GM19035 (cell line): ENCODE measurements at regions not wholly inside any gene's neighbourhood (a gene's known extent, or its start where the extent isn't known, plus 50 kb on each side); places are given as distances from the start of the nearest gene placed in this dataset.

Source experiments
- ATAC-seq: cut with Tn5 transposase; IDR thresholded peaks from one replicate; pipeline ENCODE4 v1.9.1; 2021; ENCODE audit not compliant: unreplicated experiment

DNA sequence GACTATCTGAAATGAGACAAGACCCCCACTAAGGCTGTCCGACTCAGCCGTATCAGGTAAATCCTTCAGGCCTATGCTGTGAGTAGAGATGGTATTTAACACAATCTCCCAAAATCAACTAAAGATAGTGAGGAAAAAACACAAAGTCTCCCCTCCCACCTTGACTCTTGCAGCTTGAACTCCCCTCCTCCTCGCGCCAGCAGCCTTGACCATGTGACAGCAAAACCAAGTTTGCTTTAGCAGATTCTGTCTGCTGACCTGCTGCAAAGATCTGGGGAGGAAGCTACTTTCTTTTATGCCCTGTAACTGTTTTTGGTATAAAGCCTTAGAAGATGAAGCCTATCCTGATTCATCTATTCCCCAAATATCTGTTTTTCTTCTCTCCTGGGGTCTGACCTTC lies 509.5 kb downstream of the CDH26 start:
- ATAC-seq = no peak

DNA sequence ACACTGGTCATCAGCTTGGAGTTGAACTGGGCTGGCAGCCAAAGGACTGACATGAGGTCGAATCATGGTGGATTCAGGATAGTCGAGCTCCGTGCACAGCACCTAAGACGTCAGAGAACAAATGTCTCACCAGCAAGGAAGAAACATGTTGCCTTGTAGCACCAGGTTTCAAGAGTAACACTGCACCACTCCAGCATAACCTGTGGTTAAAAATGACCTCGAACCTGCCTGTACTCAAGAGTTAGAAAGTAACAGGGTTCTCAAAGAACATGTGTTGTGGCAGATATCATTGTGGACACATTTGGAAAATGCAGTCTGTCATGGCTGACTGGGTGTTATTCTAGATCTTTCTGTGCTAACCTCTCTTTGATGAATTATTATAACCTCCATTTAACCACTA lies 511.6 kb downstream of the CDH26 start:
- no peak for ATAC-seq

DNA sequence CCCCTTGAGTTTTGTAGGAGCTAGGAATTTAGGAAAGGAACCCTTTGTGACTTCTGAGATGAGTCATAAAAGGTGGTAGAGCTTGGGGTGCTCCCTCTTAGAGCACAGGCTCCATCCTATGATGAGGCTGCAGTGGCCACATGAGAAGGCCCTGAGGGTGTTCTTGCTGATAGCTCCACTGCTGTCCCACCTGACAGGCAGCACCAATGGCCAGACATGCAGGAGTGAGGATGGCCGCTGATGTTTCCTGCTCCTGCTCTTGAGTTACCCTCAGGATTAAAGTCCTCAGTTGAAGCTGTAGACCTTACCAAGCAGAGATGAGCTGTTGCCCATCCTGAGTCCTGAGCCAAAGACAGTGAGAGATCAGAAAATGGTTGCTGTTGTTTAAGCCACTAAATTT lies 512.1 kb downstream of the CDH26 start:
- no peak for ATAC-seq

DNA sequence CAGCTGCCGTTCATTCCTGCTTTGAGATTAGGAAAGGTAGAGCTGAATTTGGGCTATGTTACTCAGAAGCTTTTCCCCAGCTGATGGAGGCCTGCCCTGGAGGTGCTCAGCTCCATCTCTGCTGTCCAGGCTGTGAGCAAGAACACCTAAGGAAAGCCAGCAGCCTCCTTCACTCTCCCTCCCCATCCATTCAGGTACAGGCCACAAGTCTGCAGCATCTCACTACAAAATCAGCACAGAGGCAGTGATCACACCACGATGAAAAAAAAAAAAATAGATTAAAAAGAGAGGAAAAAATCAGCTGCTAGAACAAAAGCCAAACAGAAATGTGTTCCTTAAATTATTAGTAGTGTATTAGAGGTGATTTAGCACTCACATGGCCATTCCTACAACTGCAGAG lies 515.0 kb downstream of the CDH26 start:
- no peak for ATAC-seq

DNA sequence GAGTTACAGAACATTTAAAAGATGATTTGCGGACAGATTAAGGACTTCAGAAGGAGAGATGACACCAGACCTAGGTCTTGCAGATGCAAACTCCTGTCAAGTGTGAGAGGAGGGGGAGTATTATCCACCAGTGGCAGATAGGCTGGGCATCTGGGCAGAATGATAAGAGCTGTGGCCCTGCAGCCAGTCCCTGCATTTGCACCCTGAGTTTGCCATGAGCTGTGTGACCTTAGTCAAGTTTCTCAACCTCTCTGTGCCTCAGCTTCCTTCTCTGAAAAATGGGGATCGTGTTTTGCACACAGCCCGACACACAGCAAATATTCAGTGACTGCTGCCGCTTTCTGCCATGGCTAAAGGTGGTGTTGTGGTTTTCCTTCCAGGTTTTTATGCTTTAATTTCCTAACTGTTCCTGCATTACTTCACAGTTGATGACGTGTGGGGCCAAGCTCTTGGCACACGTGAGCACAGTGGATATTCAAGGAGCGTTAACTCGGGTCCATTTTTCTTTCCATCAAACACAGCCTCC lies 516.2 kb downstream of the CDH26 start:
- ATAC-seq = no peak

DNA sequence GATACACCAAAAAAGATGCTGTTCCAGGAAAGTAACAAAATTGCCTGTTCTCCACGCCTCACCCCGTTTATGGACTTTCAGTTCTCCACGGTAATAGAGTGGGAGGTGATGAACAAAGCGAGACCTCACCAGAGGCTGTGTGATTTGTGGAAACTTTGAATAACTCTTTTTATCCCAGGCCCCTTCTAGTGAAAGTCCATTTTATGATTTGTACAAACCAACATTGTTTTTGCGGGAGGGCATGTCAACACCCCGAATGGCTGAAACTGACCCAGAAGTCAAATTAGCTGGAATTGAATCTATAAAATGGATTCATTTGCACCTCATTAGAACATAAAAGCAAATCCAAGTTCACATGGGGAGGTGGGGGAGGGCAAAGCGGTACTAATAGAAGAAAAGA lies 517.8 kb downstream of the CDH26 start:
- no peak for ATAC-seq

DNA sequence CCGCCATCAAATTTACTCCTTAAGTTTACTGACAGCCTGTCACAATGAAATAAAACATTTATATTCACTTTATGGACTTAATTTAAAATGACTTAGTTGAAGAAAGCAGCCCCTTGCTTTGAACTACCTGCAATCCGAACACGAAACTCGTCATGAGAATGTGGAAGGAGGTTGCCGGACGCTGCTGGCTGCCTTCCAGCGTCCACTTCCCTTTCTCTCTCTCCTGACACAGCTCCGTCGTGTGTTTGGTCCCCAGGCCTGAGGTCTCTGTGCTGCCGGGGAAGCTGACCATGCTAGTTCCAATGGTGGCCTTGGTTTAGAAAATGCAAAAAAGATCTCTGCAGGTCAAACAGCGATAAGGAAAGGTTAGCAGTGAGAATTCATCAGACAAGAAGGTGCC lies 519.7 kb downstream of the CDH26 start:
- ATAC-seq = no peak

DNA sequence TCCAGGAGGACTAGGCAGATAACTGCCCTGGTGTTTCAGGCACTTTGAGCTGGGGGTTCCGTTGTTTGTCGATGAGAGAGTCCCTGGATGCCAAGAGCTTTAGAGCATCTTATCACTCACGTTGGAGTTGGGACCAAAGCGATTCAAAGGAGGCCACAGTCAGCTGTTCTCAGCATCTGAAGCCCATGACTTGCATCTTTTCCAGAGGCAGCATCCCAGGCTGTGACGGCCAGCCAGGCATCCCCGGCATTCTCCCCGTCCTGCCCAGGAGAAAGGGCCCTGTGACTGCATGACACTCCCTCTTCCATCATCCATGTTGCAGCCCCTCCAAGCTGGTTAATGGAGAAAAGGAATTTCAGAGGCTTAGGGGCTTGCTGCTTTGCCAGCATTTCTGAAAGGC lies 520.3 kb downstream of the CDH26 start:
- no peak for ATAC-seq

DNA sequence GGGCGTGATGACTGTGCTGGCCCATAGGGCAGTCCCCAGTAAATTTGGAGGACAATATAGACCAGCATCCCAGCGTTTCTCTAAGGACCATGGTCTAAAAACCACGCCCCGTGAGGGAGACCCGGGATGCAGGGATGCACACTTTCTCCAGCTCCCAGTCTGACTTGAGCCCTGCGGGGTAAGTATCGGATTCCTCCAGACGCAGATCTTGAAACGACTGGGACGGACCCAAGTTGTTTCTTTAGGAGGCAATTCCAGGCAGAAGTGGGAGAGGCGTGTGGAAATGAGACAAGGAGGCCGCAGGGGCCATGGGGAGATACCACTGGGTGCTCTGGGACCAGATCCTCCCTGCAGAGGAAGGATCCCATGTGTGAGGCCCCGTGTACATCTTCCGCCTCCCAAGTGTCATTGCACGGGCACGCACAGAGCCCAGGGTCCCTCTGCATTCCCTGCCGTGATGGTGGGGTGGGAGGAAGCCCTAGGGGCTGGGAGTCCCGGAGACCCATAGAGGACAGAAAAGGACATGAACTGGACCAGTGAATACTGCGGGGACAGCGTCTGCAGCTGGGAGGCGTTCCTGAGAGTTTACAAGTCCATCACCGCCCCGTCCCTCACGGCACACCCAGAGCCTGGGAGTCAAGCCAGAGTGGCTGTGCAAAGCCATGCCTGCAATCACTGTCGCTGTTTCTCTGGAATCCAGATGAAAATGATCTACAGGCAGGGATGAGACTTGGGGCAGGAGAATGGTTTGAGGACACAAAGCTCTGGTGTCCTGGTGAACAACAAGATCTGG lies 522.9 kb downstream of the CDH26 start:
- ATAC-seq = no peak

DNA sequence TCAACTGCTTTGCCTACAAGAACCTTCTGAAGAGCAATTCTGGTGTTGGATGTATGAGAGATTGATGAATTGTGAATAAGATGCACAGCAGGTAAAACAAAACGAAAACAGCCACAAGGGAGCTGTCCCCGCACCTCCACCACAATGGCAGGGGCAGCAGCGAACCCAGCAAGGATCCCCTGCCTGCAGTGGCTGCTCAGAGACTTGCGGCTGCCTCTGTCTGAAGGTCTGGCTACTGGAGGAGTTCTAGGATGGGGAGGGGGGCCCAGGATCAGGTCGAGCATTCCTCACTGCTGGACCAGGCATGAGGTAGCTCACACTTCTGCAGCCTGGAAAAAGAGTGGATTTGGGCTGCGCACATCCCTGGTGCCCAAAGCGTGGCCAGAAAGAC lies 523.5 kb downstream of the CDH26 start:
- ATAC-seq = no peak

DNA sequence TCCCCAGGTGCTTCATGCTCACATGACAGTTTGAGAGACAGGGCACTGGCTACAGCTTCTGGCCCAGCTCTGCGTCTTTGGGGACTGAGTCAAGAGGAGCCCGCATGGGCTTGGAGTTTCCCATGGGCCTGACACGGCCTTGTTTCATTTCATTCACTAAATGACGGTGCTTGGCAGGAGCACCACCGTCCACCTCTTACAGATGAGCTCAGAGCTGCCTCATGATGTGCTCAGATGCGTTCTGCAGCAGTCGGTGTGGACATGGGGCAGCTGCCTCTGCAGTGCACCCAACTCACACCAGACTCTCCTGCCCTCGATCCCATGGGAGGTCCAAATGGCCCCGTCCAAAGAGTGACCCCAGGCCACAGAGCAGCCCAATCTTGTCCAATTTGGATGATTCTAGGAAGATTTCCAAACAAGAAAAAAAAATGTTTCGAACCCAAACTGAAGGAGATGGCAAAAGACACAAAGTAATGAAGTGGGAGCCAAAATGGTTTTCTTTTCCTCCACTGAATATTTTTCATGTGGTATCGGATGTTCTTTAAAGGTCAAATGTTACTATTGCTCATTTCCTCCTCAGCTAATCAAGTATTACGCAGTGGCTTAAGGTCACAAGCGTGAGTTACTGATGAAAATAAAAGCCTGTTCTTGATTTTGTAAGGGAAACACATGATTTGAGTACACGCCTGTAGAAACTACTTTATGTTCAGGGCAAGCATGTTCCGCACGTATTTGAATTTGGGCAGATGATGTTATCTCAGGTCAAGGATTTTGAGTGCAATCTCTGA lies 524.2 kb downstream of the CDH26 start:
- no peak for ATAC-seq

DNA sequence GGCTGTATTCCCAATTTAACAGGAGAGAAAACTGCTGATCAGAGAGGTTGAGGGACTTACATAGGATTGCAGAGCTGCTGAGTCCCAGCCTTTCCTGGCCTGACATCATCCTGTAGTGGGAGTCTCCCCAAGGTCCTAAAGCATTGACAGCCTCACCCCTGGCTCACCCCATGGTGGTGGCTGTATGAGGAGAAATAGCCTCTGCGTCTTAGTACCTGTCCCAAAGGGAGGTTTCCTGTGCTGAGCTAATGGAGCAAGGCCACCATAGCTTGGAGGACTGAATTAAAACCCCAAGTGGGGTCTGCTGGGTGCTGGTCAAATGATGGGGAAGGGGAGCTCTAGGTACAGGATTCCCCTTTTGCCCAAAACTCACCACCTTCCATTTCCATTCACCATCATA lies 525.1 kb downstream of the CDH26 start:
- ATAC-seq = no peak

DNA sequence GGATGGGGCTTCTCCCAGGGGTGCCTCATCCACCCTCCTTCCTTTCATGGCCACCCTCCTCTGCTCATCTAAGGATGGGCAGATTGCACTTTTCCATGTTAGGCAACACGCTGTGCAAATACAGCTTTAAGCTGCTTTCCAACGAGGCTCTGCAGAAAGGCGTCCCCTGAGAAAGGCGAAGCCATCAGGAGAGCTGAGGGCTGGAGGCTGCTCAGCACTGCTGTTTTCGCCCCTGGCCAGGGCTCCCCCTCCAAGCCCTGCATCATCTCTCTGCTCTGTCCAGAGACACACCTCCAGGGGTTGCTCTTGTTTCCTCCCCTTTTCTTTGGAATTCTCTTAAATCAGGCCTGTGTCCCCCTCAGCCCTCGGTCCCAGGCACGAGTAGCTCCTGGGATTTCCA lies 526.1 kb downstream of the CDH26 start:
- no peak for ATAC-seq

DNA sequence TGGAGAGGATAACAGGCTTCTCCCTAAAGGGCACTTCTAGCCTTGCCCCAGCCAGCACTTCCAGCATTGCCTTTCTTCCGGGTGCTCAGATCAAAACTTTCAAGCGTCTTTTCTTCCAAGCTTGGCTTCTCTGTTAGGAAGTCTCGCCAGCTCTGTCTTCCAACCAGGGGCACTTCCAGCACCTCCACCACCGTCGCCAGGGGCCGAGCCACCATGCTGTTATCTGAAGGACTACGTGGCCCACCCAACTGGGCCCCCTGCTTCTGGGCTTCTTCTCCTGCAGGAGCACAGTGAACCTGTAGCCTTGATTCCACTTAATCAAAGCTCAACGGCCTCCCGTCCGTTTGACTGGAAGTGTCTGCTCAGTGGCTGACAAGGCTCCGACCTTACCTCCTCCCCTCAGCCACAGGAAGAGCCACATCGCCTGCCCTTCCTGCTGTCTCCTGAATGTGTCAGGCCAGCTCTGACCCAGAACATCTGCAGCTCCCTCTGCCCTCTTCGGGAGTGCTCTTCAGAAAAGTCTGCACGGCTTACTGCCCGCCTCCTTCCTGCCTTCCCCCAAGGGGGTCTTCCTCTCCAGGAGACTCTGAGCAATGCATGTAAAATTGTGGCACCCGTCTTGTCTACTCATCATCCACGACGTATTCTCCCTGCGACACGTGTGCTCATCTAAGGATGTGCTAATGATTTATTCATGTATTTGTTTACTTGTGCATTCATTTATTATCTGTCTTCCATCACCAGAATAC lies 527.0 kb downstream of the CDH26 start:
- ATAC-seq = no peak

DNA sequence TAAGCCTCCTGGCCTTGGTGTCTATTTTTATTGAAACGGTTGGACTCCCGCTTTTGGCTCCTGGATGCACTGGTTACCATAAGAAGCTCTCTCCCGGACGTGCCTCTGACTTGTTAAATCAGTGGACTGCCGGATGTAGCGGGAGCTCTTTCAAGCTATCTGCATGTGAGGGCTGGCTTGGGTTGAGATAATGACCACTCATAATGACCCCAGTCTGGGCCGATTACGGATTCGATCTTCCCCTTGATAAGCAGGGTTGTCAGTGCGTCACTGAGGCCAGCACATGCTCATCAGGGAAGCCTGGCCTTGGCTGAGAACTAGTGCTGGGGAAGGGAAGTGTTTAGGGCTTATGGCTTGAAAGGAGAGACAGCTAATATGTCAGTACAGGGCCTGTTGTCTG lies 528.1 kb downstream of the CDH26 start:
- ATAC-seq = no peak

DNA sequence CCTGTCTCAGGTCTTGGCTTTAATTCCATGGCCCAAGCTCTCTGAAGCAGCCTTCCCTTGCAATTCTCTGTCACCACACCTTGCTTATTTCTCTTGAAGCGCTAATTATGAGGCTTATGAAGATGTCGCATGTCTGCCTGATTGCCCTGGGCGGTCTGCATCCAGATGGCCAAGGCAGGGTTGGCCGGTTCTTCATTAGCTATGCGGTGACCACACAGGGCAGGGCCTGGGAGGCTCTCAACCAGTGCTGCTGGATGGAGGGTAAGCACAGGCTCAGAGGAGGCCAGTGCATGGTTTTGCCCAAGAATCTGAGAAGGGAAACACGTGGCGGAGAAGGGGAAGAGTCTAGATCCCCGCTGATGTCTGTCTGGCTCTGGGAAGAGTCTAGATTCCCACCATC lies 528.7 kb downstream of the CDH26 start:
- ATAC-seq = no peak

DNA sequence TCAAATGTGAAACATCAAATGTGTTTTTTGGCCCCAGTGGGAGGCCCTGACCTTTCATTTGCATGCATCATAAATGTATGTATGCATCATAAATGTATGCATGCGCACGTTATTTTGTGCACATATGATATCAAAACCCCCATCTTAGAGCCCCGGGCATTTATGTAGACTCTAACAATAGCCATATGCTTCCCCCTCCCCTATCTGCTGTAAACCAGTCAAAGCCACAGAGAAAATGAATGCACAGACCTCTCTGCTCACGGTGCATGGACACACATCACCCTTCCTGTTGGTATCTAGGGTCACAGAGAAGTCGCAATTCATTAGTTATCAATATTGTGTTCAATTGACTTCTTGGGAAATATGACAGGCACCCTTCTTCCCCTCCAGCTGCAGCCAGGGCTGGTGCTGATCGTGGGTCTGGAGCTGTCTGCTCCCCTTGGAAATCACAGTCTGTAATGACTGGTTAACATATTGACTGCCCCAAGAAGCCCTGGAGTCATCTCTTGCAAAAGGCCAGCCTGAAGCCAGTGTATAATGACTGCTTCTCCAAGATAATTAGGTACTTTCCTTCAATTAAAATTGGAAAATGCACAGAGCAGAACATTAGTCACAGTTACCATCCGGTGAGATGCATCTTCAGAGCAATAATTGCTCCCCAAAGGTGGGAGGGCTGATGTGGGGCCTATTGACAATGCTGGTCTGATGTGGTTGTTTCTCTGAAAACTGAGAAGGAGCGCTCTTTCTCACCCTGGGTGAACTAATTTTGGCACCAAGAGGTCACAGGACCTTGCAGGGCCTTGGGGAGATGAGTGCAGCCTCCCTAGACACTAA lies 532.2 kb downstream of the CDH26 start:
- ATAC-seq = no peak

DNA sequence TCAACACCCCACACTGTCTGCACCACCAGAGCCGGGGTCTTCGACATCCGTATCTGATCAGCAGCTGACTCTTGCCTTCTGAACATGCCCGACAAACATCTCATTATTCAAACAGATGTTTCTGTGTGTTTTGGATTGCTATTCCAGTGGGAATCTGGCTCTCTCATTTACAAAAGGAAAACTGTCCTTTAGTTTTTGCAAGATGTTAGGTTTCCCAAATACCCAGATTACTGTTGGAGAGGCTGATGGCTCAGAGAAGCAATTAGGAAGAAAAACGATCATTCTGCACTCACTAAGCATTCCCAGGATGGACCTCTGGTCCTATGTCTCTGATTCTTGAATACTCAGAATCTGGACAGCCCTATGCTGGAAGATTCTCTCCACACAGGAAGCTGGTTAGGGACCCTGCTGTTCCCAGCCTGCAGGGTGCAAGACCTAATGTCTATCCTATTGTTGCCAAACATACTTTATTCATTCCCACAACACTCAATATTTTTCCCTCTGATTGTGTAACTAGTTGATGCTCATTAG lies 532.9 kb downstream of the CDH26 start:
- ATAC-seq = no peak

DNA sequence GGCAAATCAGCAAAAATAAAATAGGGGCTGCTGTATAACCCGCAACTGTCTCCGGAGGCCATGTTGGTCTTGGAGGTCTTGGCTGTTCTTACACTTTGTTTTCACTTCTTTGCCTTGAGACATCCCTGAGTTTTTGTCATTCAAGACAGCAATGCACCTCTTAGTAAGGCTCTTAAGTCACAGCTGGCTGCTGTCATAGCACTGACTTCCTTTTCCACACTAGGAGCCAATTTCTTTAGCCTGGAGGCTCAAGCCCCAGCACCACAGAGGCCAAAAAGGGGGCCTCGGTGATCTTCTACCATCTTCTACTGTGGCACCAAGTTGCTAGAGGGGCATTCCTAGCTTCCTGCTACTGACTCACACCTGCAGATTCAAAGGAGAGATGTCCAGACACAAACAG lies 536.3 kb downstream of the CDH26 start:
- ATAC-seq = no peak

DNA sequence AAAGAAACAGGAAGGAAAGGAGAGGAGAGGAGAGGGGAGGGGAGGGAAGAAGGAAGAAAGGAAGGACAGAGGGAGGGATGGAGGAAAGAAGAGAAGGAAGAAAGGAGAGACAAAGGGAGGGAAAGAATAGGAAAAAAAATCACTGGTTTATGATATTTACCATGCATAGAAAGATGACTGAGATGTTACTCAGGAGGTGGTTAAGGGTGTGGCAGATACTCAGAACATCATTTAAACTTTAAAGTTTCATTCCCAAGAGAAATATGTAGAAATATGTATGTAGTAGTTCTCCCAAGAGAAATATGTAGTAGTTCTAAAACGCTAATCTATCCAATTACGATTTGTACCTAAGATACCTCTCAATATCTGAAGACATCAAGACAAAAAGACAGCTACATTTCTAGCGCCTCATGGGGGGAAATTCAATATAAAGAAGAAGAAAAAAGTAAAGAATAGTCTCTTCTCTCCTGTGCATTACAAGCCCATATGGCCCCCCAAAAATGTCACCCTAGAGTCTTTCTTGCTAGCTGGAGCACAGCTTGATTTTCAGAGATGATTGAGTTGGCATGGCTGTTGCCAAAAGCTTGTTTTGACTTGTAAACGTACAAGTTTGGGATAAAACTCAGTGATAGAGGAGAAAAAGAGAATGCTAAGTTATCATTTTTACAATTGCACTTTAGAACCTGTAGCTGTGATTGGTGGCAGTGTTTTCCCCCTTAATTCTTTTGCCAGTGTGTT lies 539.2 kb downstream of the CDH26 start:
- no peak for ATAC-seq
